ENCODE measurements at regions not wholly inside any gene's neighbourhood (a gene's known extent, or its start where the extent isn't known, plus 50 kb on each side); places are given as distances from the start of the nearest gene placed in this dataset.

DNA sequence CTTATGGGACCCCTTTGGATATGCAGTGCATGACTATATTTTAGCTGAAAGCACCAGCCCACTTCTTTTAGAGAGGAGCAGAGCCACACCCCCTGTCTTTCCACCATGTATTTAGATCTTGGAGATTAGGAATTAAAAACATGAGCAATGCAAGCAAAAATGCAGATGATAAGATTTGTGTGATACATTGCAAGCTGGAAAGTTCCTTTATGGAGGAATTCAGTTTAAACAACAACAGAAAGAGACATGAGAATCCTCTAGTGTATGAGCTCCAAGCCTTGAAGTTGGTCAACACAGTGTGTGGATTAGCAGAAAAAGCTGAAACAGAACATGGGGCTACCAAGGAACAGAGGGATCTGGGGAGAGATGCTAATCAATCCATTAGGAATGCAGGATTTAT is 529.8 kb upstream of the NBEA start:
- Mint-ChIP-seq H3K27me3 (no peaks in the 10 kb centered on the region), H3K4me1 (no peaks in the 10 kb centered on the region), H3K9me3 (no peaks in the 10 kb centered on the region), H3K4me3 (no peak overlapping the region), H3K36me3 (no peaks in the 10 kb centered on the region), H3K27ac (no peak overlapping the region)
- DNase-seq (ENCODE audit: low spot score in 2 of 2) (no peak), ATAC-seq (ENCODE audit: low read depth) (no peak)

DNA sequence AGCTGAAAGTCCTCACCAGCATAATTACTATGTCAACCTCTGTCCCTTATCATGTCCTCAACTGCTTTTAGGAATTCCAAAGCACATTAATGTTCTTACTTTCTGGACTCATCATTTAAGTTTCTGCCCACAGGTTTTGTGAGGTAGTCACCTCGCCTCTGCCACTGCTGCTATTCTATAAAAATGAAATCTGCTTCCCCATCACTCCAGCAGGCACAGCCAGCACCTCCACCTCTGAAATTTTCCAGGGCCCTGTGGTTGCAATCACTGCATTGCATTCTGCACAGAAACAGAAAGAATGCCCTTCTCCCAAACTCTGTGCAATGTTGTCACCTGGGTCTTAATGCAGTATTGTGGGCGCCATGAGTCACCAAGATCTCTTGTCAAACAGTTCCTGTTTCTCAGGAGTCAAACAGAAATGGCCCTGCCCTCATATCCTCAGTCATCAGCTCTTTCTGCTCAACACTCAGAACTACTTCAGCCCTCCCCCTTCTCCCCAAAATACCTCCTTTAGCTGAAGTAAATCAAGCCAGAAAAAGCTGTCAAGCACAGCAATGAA is 529.2 kb upstream of the NBEA start:
- Mint-ChIP-seq H3K9me3 (no peaks in the 10 kb centered on the region), H3K27me3 (no peaks in the 10 kb centered on the region), H3K4me3 (no peak overlapping the region), H3K36me3 (no peaks in the 10 kb centered on the region), H3K27ac (no peak overlapping the region), H3K4me1 (no peaks in the 10 kb centered on the region)
- DNase-seq (ENCODE audit: low spot score in 2 of 2) (no peak), ATAC-seq (ENCODE audit: low read depth) (no peak)

DNA sequence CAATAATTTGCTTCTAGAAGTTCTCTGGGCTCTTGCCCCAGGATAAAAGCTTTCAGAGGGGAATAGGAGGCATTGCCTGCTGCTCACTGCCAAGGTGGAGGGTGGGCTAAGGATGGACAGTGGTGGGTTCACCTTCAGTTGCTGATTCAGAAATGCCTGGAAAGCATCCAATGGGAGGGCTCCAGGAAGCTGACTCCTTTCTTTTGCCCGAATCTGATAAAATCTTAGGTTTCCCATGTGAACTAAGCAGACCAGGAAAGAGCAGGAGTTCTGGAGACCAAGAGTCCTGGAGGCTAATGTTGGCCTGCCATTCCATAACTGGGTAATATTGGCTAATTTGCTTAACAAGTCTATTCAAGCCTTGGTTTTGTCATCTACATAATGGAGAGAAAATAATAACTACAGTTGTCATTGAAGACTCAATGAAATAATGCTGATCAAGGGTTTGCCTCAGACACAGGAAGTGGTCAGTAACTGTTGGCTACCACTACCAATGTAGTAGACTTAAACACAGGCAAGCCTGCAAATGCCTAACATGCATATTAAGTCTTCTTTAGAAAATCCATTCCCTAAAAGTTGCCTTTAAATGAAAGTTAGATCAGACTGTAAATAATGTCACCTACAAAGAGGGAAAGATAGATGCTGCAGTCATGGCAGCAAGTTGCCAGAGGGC is 528.4 kb upstream of the NBEA start:
- no peaks in the 10 kb centered on the region for H3K36me3 Mint-ChIP-seq
- no peaks in the 10 kb centered on the region for H3K9me3 Mint-ChIP-seq
- H3K27me3 Mint-ChIP-seq: no peaks in the 10 kb centered on the region
- no peak overlapping the region for H3K4me3 Mint-ChIP-seq
- H3K27ac Mint-ChIP-seq: no peak overlapping the region
- H3K4me1 Mint-ChIP-seq: no peaks in the 10 kb centered on the region
- no peak for DNase-seq (ENCODE audit: low spot score in 2 of 2)
- ATAC-seq (ENCODE audit: low read depth): no peak

- Mint-ChIP-seq H3K27ac (no peak overlapping the region), H3K27me3 (no peaks in the 10 kb centered on the region), H3K9me3 (no peaks in the 10 kb centered on the region), H3K4me3 (no peak overlapping the region), H3K4me1 (no peaks in the 10 kb centered on the region), H3K36me3 (no peaks in the 10 kb centered on the region)
- DNase-seq (ENCODE audit: low spot score in 2 of 2) (no peak), ATAC-seq (ENCODE audit: low read depth) (no peak)
Measured at GRCh38 chr13:34414616-34415015, 527.5 kb upstream of the NBEA start.

GRCh38 chr13:34416971-34417380 is 525.1 kb upstream of the NBEA start:
- DNase-seq (ENCODE audit: low spot score in 2 of 2) (no peak), ATAC-seq (ENCODE audit: low read depth) (no peak)
- H3K4me3 Mint-ChIP-seq: no peak overlapping the region
- H3K4me1 Mint-ChIP-seq: no peaks in the 10 kb centered on the region
- no peaks in the 10 kb centered on the region for H3K9me3 Mint-ChIP-seq
- H3K27ac Mint-ChIP-seq: no peak overlapping the region
- H3K36me3 Mint-ChIP-seq: no peaks in the 10 kb centered on the region
- no peaks in the 10 kb centered on the region for H3K27me3 Mint-ChIP-seq

DNA sequence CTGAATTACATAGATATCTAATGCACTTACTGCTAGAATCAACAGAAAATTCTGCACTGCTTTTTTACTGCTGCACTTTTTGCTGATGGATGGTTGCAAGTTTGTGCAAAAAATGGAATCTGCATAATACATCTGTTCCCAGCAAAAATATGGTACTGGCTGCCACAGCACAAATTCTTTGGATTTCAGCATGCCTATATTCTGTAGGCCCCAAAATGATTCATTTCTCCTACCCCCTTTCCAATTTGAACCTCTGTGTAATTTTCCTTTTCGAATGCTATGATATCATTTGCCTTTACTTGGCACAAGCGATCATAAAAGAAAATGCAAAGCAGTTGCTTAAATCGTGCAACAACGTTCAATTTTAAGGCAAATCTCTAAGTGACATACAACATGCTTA is 524.2 kb upstream of the NBEA start:
- Mint-ChIP-seq H3K27me3 (no peaks in the 10 kb centered on the region), H3K4me1 (no peaks in the 10 kb centered on the region), H3K36me3 (no peaks in the 10 kb centered on the region), H3K9me3 (no peaks in the 10 kb centered on the region), H3K27ac (no peak overlapping the region), H3K4me3 (no peak overlapping the region)
- DNase-seq (ENCODE audit: low spot score in 2 of 2): no peak
- ATAC-seq (ENCODE audit: low read depth): no peak

DNA sequence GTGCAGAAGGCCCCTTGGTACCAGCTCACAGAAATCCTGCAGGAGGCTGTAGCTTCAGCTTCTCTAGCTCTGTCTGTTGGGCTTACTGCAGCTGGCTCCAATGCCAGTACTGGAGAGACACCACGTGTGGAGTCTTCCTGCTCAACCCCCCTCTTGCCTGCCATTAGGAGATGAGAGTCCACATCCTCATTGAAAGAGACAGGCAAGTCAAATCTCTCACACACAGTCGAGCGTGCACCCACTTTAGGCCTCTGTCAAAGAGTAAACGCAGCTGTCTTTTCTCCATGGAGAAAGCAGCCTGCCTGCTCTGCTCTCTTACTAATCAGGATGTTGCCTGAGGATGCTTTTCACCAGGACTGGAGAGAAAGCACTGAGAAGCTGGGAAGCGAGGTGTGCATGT is 523.0 kb upstream of the NBEA start:
- Mint-ChIP-seq H3K36me3 (no peaks in the 10 kb centered on the region), H3K4me1 (no peaks in the 10 kb centered on the region), H3K27ac (no peak overlapping the region), H3K4me3 (no peak overlapping the region), H3K9me3 (no peaks in the 10 kb centered on the region), H3K27me3 (no peaks in the 10 kb centered on the region)
- ATAC-seq (ENCODE audit: low read depth) (no peak), DNase-seq (ENCODE audit: low spot score in 2 of 2) (no peak)

- Mint-ChIP-seq H3K4me1 (no peaks in the 10 kb centered on the region), H3K4me3 (no peak overlapping the region), H3K9me3 (no peaks in the 10 kb centered on the region), H3K27ac (no peak overlapping the region), H3K27me3 (no peaks in the 10 kb centered on the region), H3K36me3 (no peaks in the 10 kb centered on the region)
- DNase-seq (ENCODE audit: low spot score in 2 of 2) (no peak), ATAC-seq (ENCODE audit: low read depth) (no peak)
Measured at GRCh38 chr13:34419755-34420154, 522.3 kb upstream of the NBEA start.

DNA sequence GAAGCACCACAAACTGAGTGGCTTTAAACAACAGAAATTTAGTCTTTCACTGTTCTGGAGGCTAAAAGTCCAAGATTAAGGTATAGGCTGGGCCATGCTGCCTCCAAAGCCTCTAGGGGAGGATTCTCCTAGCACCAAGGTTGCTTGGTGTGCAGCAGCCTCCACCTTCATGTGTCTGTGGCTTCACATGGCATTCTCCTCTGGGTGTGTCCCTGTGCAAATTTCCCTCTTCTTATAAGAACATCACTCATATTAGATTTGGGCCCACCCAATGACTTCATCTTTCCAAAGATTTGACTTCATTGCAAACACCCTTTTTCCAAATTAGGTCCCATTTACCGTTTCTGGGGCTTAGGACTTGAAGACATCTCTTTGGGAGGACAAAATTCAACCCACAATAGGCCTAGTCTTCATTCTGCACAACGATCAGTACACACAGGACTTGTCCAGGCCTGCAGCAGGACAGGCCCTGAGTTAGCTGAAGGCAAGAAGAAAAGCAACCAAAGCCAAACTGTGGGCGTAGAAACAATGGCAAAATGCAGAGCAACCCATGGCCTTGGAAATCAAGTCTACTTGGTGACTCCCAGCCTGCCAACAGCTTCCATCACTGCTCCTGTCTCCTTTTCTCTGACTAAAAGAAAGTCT is 521.2 kb upstream of the NBEA start:
- DNase-seq (ENCODE audit: low spot score in 2 of 2) (no peak), ATAC-seq (ENCODE audit: low read depth) (no peak)
- Mint-ChIP-seq H3K27me3 (no peaks in the 10 kb centered on the region), H3K4me1 (no peaks in the 10 kb centered on the region), H3K4me3 (no peak overlapping the region), H3K36me3 (no peaks in the 10 kb centered on the region), H3K27ac (no peak overlapping the region), H3K9me3 (no peaks in the 10 kb centered on the region)

DNA sequence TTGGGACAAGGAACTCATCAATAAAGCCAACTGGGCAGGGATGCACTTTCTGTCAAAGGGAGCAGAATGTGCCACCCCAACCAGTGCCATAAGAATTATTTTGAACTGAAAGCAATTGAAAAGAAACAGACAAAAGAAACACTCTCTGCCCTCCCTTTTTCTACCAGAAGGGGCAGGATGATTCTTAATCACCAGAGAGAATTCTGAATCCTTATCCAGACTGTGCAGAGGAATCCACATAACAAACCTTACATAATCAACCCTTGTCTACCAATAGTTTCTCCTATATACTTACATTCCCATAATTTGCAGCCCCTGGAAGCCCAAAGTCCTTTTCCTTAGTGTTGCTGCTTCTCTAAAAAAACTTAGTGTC is 520.7 kb upstream of the NBEA start:
- Mint-ChIP-seq H3K9me3 (no peaks in the 10 kb centered on the region), H3K36me3 (no peaks in the 10 kb centered on the region), H3K4me3 (no peak overlapping the region), H3K4me1 (no peaks in the 10 kb centered on the region), H3K27me3 (no peaks in the 10 kb centered on the region), H3K27ac (no peak overlapping the region)
- no peak for ATAC-seq (ENCODE audit: low read depth)
- DNase-seq (ENCODE audit: low spot score in 2 of 2): no peak

GRCh38 chr13:34421858-34422475 is 520.1 kb upstream of the NBEA start:
- Mint-ChIP-seq H3K9me3 (no peaks in the 10 kb centered on the region), H3K27ac (no peak overlapping the region), H3K27me3 (no peaks in the 10 kb centered on the region), H3K4me1 (no peaks in the 10 kb centered on the region), H3K4me3 (no peak overlapping the region), H3K36me3 (no peaks in the 10 kb centered on the region)
- DNase-seq (ENCODE audit: low spot score in 2 of 2) (no peak), ATAC-seq (ENCODE audit: low read depth) (no peak)

- no peak for ATAC-seq (ENCODE audit: low read depth)
- H3K36me3 Mint-ChIP-seq: no peaks in the 10 kb centered on the region
- no peak for DNase-seq (ENCODE audit: low spot score in 2 of 2)
- H3K9me3 Mint-ChIP-seq: no peaks in the 10 kb centered on the region
- no peak overlapping the region for H3K4me3 Mint-ChIP-seq
- no peaks in the 10 kb centered on the region for H3K4me1 Mint-ChIP-seq
- no peak overlapping the region for H3K27ac Mint-ChIP-seq
- H3K27me3 Mint-ChIP-seq: no peaks in the 10 kb centered on the region
Measured at GRCh38 chr13:34422956-34423355, 519.1 kb upstream of the NBEA start.

DNA sequence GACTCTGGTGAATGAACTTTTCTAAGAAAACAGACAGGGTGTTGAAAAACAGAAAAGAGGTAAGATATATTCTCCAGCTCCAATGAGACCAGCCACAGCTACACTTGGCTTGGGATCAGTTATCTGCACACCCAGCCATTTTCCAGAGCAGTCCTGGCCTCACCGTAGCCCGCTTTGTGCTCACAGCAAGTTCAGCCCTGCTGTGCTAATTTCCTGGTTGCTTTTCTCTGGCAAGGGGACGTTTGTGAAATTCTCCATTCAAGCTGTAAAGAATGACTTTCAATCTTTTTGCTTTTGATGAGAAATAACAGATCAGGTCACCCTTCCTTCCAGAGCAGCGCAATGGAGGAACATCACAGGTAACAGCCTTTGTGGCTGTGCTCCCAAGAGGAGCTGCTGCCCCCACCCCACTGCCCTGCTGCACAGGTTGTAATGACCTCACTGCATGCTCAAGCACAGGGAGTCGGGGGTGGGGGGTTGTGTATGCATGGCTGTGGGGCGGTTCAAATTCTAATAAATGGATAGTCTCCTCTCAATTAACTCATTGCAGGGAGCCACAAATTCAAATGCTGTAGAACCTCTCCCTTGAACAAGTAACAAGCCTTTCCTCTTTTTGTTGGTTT is 516.6 kb upstream of the NBEA start:
- Mint-ChIP-seq H3K4me1 (no peaks in the 10 kb centered on the region), H3K9me3 (peaks cover 2% of the 10 kb centered on the region), H3K27ac (no peak overlapping the region), H3K36me3 (no peaks in the 10 kb centered on the region), H3K4me3 (no peak overlapping the region), H3K27me3 (no peaks in the 10 kb centered on the region)
- DNase-seq (ENCODE audit: low spot score in 2 of 2) (no peak), ATAC-seq (ENCODE audit: low read depth) (no peak)

- Mint-ChIP-seq H3K4me1 (no peaks in the 10 kb centered on the region), H3K36me3 (no peaks in the 10 kb centered on the region), H3K4me3 (no peak overlapping the region), H3K27ac (no peak overlapping the region), H3K27me3 (no peaks in the 10 kb centered on the region), H3K9me3 (peaks cover 2% of the 10 kb centered on the region)
- no peak for ATAC-seq (ENCODE audit: low read depth)
- DNase-seq (ENCODE audit: low spot score in 2 of 2): no peak
Measured at GRCh38 chr13:34428911-34429310, 513.2 kb upstream of the NBEA start.

Measured in memory B cell (primary cell).